K562 (cell line): ENCODE measurements at regions not wholly inside any gene's neighbourhood (a gene's known extent, or its start where the extent isn't known, plus 50 kb on each side); places are given as distances from the start of the nearest gene placed in this dataset.

Experiments
- EZH2 ChIP-seq: IDR thresholded peaks from 2 replicates; pipeline ENCODE4 v1.6.1; 2012; ENCODE audit warnings: low read depth, mild to moderate bottlenecking, inconsistent platforms, low read length, borderline replicate concordance
- FIP1L1 ChIP-seq: fragments of 200-400 bp; formaldehyde crosslinking; IDR thresholded peaks from 2 replicates; pipeline ENCODE4 v1.6.1; 2018; ENCODE audit warnings: mild to moderate bottlenecking, low read depth, low read length; ENCODE audit not compliant: poor library complexity, severe bottlenecking
- HDAC6 ChIP-seq: IDR thresholded peaks from 2 replicates; pipeline ENCODE4 v1.6.1; 2012; ENCODE audit warnings: low read depth, mild to moderate bottlenecking, control low read depth, inconsistent platforms, low read length, moderate library complexity
- MTA1 ChIP-seq: fragments of 450-650 bp; IDR thresholded peaks from 2 replicates; pipeline ENCODE4 v1.6.1; 2017; ENCODE audit warnings: borderline replicate concordance
- SIN3B ChIP-seq: fragments of 450-650 bp; IDR thresholded peaks from 2 replicates; pipeline ENCODE4 v1.6.1; 2017; ENCODE audit warnings: low read depth, mild to moderate bottlenecking, moderate library complexity
- TAF1 ChIP-seq: IDR thresholded peaks from 2 replicates; pipeline ENCODE4 v1.6.1; 2011; ENCODE audit warnings: mild to moderate bottlenecking, low read length, moderate library complexity; ENCODE audit not compliant: insufficient read depth, control insufficient read depth, severe bottlenecking; ENCODE audit errors: extremely low read depth
- ZNF121 ChIP-seq: sonication (generic); formaldehyde crosslinking; conservative IDR thresholded peaks from 2 replicates; pipeline ENCODE4 v1.8.0; 2022; ENCODE audit warnings: missing genetic modification reagents
- TF ChIP-seq, protein P1 (sequence below): fragments of 450-650 bp; formaldehyde crosslinking; IDR thresholded peaks from 2 replicates; pipeline ENCODE4 v1.4.0; 2020; ENCODE audit warnings: mild to moderate bottlenecking, moderate library complexity

DNA sequence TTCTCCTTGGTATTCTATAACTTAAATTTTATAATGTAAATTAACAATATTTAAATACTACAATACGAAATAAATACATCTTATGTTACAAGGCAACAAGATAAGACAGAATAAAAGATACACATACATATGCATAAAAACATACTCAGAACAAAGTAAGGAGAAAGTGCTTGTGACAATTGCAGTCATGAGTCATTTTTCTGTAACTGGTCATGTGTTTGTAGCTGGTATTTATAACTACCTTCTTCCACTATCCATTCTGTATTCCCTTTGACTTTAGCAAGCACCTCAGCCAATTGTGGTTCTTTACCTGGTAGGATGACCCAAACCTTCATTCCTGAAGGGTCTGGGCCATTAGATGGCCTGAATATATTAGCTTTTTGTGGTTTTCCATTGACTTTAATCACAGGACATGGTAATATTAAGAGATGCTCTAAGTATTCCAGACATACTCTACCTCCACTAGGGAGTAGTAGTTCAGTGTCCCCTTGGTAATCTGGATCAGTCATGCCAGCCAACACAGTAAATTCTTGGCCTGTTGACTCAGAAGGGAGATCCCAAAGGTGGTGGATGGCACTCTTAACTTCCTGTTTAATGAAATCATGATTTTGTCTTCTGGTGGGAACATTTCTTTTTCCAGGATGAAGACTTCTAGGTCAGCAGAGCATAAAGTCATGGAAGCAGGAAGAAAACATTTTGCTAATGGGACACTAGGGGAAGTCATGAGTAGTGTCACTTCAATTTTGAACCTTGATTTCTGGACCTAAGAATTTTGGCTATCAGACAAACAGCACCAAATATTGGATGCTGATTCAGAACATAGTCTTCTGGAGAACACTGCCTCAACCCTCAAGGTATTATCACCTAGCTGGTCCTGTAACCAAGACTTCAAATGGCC is 733.7 kb upstream of the IGFBP3 start:
- TF ChIP-seq HDAC6, result no peak
- no peak for TF ChIP-seq EZH2
- no peak for TF ChIP-seq FIP1L1
- no peak for TF ChIP-seq MTA1
- no peak for TF ChIP-seq ZNF121 (CRISPR knock-in tag)
- TF ChIP-seq TAF1, result no peak
- TF ChIP-seq, protein P1, sequence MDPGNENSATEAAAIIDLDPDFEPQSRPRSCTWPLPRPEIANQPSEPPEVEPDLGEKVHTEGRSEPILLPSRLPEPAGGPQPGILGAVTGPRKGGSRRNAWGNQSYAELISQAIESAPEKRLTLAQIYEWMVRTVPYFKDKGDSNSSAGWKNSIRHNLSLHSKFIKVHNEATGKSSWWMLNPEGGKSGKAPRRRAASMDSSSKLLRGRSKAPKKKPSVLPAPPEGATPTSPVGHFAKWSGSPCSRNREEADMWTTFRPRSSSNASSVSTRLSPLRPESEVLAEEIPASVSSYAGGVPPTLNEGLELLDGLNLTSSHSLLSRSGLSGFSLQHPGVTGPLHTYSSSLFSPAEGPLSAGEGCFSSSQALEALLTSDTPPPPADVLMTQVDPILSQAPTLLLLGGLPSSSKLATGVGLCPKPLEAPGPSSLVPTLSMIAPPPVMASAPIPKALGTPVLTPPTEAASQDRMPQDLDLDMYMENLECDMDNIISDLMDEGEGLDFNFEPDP (CRISPR knock-in tag), result no peak
- no peak for TF ChIP-seq SIN3B
